Astrocyte (in vitro differentiated cells and primary cell): ENCODE measurements at regions not wholly inside any gene's neighbourhood (a gene's known extent, or its start where the extent isn't known, plus 50 kb on each side); places are given as distances from the start of the nearest gene placed in this dataset.
A peak's percentile ranks its signal among the peaks of the same experiment; 100 is the strongest.

ENCODE experiments used
- DNase-seq: peaks from one replicate; pipeline ENCODE4 v3.0.0-alpha.2; 2010; ENCODE audit warnings: low read depth
- FAIRE-seq: peaks from 2 replicates; lab custom pipeline; 2011; peaks lifted over from hg19 to GRCh38; lab: Jason Lieb, UNC
- H2AFZ ChIP-seq: 2 replicates; pipeline ENCODE4 v1.6.0; 2012; ENCODE audit warnings: low read depth, low read length, inconsistent platforms
- H3K27ac ChIP-seq: 2 replicates; pipeline ENCODE4 v1.5.1; 2011; ENCODE audit warnings: low read depth, low read length, inconsistent platforms
- H3K27me3 ChIP-seq: 2 replicates; pipeline ENCODE4 v1.6.0; 2011; ENCODE audit warnings: low read length, inconsistent platforms; ENCODE audit not compliant: insufficient read depth
- H3K36me3 ChIP-seq: 2 replicates; pipeline ENCODE4 v1.5.1; 2011; ENCODE audit warnings: low read length, inconsistent platforms; ENCODE audit not compliant: insufficient read depth
- H3K4me1 ChIP-seq: 2 replicates; pipeline ENCODE4 v1.5.1; 2011; ENCODE audit warnings: low read length, inconsistent platforms; ENCODE audit not compliant: insufficient read depth
- H3K4me2 ChIP-seq: 2 replicates; pipeline ENCODE4 v1.6.0; 2012; ENCODE audit warnings: low read length, inconsistent platforms
- H3K4me3 ChIP-seq: 2 replicates; pipeline ENCODE4 v1.5.1; 2011; ENCODE audit warnings: low read depth, mild to moderate bottlenecking, low read length, inconsistent platforms; ENCODE audit not compliant: insufficient read depth
- H3K79me2 ChIP-seq: 2 replicates; pipeline ENCODE4 v1.6.0; 2012; ENCODE audit warnings: mild to moderate bottlenecking, low read length, inconsistent platforms; ENCODE audit not compliant: insufficient read depth
- H3K9ac ChIP-seq: 2 replicates; pipeline ENCODE4 v1.6.0; 2012; ENCODE audit warnings: mild to moderate bottlenecking, low read length, inconsistent platforms
- H3K9me3 ChIP-seq: 2 replicates; pipeline ENCODE4 v1.5.1; 2012; ENCODE audit warnings: low read depth, mild to moderate bottlenecking, low read length, inconsistent platforms; ENCODE audit not compliant: insufficient read depth
- H4K20me1 ChIP-seq: 2 replicates; pipeline ENCODE4 v1.6.0; 2012; ENCODE audit warnings: low read length, inconsistent platforms; ENCODE audit not compliant: insufficient read depth
- H3K27ac Mint-ChIP-seq: one replicate; pipeline ENCODE4 v1.8.0; 2021; ENCODE audit warnings: mild to moderate bottlenecking, mixed read lengths; ENCODE audit not compliant: unreplicated experiment
- H3K27me3 Mint-ChIP-seq: one replicate; pipeline ENCODE4 v1.8.0; 2021; ENCODE audit warnings: low read depth, mixed read lengths; ENCODE audit not compliant: unreplicated experiment
- H3K36me3 Mint-ChIP-seq: one replicate; pipeline ENCODE4 v1.8.0; 2021; ENCODE audit warnings: low read depth, mixed read lengths; ENCODE audit not compliant: unreplicated experiment
- H3K4me1 Mint-ChIP-seq: one replicate; pipeline ENCODE4 v1.8.0; 2021; ENCODE audit warnings: low read depth, mixed read lengths; ENCODE audit not compliant: unreplicated experiment
- H3K4me3 Mint-ChIP-seq: one replicate; pipeline ENCODE4 v1.8.0; 2021; ENCODE audit warnings: mild to moderate bottlenecking, moderate library complexity, mixed read lengths; ENCODE audit not compliant: unreplicated experiment
- H3K9me3 Mint-ChIP-seq: one replicate; pipeline ENCODE4 v1.8.0; 2021; ENCODE audit warnings: mild to moderate bottlenecking, mixed read lengths; ENCODE audit not compliant: unreplicated experiment
- CTCF ChIP-seq: IDR thresholded peaks from 2 replicates; pipeline ENCODE4 v1.5.1; 2011; ENCODE audit warnings: low read depth, mild to moderate bottlenecking, inconsistent platforms, low read length, moderate library complexity; ENCODE audit not compliant: insufficient read depth
- EZH2 ChIP-seq: IDR thresholded peaks from 2 replicates; pipeline ENCODE4 v1.6.1; 2012; ENCODE audit warnings: mild to moderate bottlenecking, low read length, inconsistent platforms; ENCODE audit not compliant: insufficient read depth

- no peak overlapping the region for H3K4me3 Mint-ChIP-seq
- TF ChIP-seq CTCF (no peak), EZH2 (no peak)
Measured at GRCh38 chr1:107000902-107001301, 55.6 kb upstream of the PRMT6 start.

GRCh38 chr1:107003972-107004371 lies 52.5 kb upstream of the PRMT6 start:
- FAIRE-seq: no peak
- H3K9me3 ChIP-seq: no peaks in the 10 kb centered on the region
- DNase-seq: no peak
- H3K9ac ChIP-seq: no peak overlapping the region
- Mint-ChIP-seq H3K27ac (no peak overlapping the region), H3K36me3 (no peaks in the 10 kb centered on the region), H3K27me3 (no peaks in the 10 kb centered on the region), H3K9me3 (no peaks in the 10 kb centered on the region), H3K4me1 (no peaks in the 10 kb centered on the region), H3K4me3 (no peak overlapping the region)
- no peak overlapping the region for H2AFZ ChIP-seq
- no peaks in the 10 kb centered on the region for H3K4me1 ChIP-seq
- H3K27ac ChIP-seq: no peak overlapping the region
- H4K20me1 ChIP-seq: no peaks in the 10 kb centered on the region
- H3K27me3 ChIP-seq: no peaks in the 10 kb centered on the region
- TF ChIP-seq EZH2 (no peak), CTCF (no peak)
- no peaks in the 10 kb centered on the region for H3K36me3 ChIP-seq
- H3K4me3 ChIP-seq: no peak overlapping the region
- no peaks in the 10 kb centered on the region for H3K79me2 ChIP-seq
- no peak overlapping the region for H3K4me2 ChIP-seq

More at GRCh38 chr1:107000902-107001301, 55.6 kb upstream of the PRMT6 start:
- FAIRE-seq (no peak), DNase-seq (peak; percentile 8)
- Histone ChIP-seq H3K4me3 (no peak overlapping the region), H2AFZ (no peak overlapping the region), H3K27me3 (no peaks in the 10 kb centered on the region), H3K4me2 (no peak overlapping the region), H4K20me1 (no peaks in the 10 kb centered on the region), H3K9ac (no peak overlapping the region), H3K36me3 (no peaks in the 10 kb centered on the region), H3K9me3 (no peaks in the 10 kb centered on the region), H3K79me2 (no peaks in the 10 kb centered on the region), H3K27ac (no peak overlapping the region), H3K4me1 (no peaks in the 10 kb centered on the region)
- Mint-ChIP-seq H3K9me3 (peaks cover 2% of the 10 kb centered on the region), H3K27me3 (no peaks in the 10 kb centered on the region), H3K4me1 (no peaks in the 10 kb centered on the region), H3K36me3 (no peaks in the 10 kb centered on the region), H3K27ac (no peak overlapping the region)

GRCh38 chr1:107004421-107004820 lies 52.1 kb upstream of the PRMT6 start:
- DNase-seq (peak; percentile 5), FAIRE-seq (no peak)
- H3K27ac Mint-ChIP-seq: no peak overlapping the region
- no peaks in the 10 kb centered on the region for H4K20me1 ChIP-seq
- H3K4me1 ChIP-seq: no peaks in the 10 kb centered on the region
- H3K9me3 ChIP-seq: no peaks in the 10 kb centered on the region
- H3K9me3 Mint-ChIP-seq: no peaks in the 10 kb centered on the region
- no peak overlapping the region for H3K4me3 ChIP-seq
- no peaks in the 10 kb centered on the region for H3K27me3 ChIP-seq
- H3K36me3 Mint-ChIP-seq: no peaks in the 10 kb centered on the region
- H3K4me3 Mint-ChIP-seq: no peak overlapping the region
- H3K9ac ChIP-seq: no peak overlapping the region
- H3K79me2 ChIP-seq: no peaks in the 10 kb centered on the region
- H3K4me2 ChIP-seq: no peak overlapping the region
- H3K4me1 Mint-ChIP-seq: no peaks in the 10 kb centered on the region
- no peaks in the 10 kb centered on the region for H3K36me3 ChIP-seq
- H3K27me3 Mint-ChIP-seq: no peaks in the 10 kb centered on the region
- H3K27ac ChIP-seq: no peak overlapping the region
- no peak overlapping the region for H2AFZ ChIP-seq
- TF ChIP-seq CTCF (no peak), EZH2 (no peak)
